ENCODE measurements at regions not wholly inside any gene's neighbourhood (a gene's known extent, or its start where the extent isn't known, plus 50 kb on each side); places are given as distances from the start of the nearest gene placed in this dataset.

GRCh38 chr12:24270464-24270863 is 321.0 kb upstream of the SOX5 start:
- peaks cover 3% of the 10 kb centered on the region for H3K9me3 Mint-ChIP-seq (ENCODE audit: unreplicated experiment)
- no peak overlapping the region for H3K4me3 Mint-ChIP-seq (ENCODE audit: unreplicated experiment)
- H3K36me3 Mint-ChIP-seq (ENCODE audit: unreplicated experiment) = no peaks in the 10 kb centered on the region
- H3K4me1 Mint-ChIP-seq (ENCODE audit: unreplicated experiment) = no peaks in the 10 kb centered on the region
- no peaks in the 10 kb centered on the region for H3K27me3 Mint-ChIP-seq (ENCODE audit: unreplicated experiment)
- DNase-seq (ENCODE audit: extremely low spot score, unreplicated experiment) = no peak
- TF ChIP-seq, protein P1, sequence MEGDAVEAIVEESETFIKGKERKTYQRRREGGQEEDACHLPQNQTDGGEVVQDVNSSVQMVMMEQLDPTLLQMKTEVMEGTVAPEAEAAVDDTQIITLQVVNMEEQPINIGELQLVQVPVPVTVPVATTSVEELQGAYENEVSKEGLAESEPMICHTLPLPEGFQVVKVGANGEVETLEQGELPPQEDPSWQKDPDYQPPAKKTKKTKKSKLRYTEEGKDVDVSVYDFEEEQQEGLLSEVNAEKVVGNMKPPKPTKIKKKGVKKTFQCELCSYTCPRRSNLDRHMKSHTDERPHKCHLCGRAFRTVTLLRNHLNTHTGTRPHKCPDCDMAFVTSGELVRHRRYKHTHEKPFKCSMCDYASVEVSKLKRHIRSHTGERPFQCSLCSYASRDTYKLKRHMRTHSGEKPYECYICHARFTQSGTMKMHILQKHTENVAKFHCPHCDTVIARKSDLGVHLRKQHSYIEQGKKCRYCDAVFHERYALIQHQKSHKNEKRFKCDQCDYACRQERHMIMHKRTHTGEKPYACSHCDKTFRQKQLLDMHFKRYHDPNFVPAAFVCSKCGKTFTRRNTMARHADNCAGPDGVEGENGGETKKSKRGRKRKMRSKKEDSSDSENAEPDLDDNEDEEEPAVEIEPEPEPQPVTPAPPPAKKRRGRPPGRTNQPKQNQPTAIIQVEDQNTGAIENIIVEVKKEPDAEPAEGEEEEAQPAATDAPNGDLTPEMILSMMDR (IDR thresholded peaks at IDR 0.05) = no peak
- H3K27ac Mint-ChIP-seq (ENCODE audit: unreplicated experiment) = no peak overlapping the region

- TF ChIP-seq, protein P1 (IDR thresholded peaks at IDR 0.05) = peak; percentile 24
- Mint-ChIP-seq H3K4me3 (ENCODE audit: unreplicated experiment) (no peak overlapping the region), H3K36me3 (ENCODE audit: unreplicated experiment) (no peaks in the 10 kb centered on the region), H3K27me3 (ENCODE audit: unreplicated experiment) (no peaks in the 10 kb centered on the region), H3K9me3 (ENCODE audit: unreplicated experiment) (peaks cover 3% of the 10 kb centered on the region), H3K27ac (ENCODE audit: unreplicated experiment) (no peak overlapping the region), H3K4me1 (ENCODE audit: unreplicated experiment) (peaks cover 2% of the 10 kb centered on the region)
- no peak for DNase-seq (ENCODE audit: extremely low spot score, unreplicated experiment)
These were observed 319.3 kb upstream of the SOX5 start for GRCh38 chr12:24268663-24269186.

DNA sequence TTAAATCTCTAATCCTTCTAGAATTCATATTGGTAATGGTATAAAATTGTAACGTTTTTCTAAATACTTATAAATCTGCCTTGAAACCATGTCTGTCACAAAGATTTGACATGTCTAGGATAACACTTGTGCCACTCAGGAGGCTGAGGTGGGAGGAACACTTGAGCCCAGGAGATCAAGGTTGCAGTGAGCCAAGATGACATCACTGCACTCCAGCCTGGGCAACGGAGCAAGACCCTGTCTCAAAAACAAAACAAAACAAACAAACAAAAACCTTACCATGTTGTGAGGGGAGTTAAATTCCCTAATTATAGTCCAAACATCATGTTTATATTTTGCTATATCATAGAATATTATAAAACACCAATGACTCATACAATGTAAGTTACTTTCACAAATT is 317.5 kb upstream of the SOX5 start:
- H3K36me3 Mint-ChIP-seq (ENCODE audit: unreplicated experiment) = no peaks in the 10 kb centered on the region
- H3K9me3 Mint-ChIP-seq (ENCODE audit: unreplicated experiment) = peaks cover 3% of the 10 kb centered on the region
- peaks cover 3% of the 10 kb centered on the region for H3K4me1 Mint-ChIP-seq (ENCODE audit: unreplicated experiment)
- no peak for DNase-seq (ENCODE audit: extremely low spot score, unreplicated experiment)
- H3K27me3 Mint-ChIP-seq (ENCODE audit: unreplicated experiment) = no peaks in the 10 kb centered on the region
- H3K4me3 Mint-ChIP-seq (ENCODE audit: unreplicated experiment) = no peak overlapping the region
- TF ChIP-seq, protein P1 (IDR thresholded peaks at IDR 0.05) = no peak
- H3K27ac Mint-ChIP-seq (ENCODE audit: unreplicated experiment) = no peak overlapping the region

DNA sequence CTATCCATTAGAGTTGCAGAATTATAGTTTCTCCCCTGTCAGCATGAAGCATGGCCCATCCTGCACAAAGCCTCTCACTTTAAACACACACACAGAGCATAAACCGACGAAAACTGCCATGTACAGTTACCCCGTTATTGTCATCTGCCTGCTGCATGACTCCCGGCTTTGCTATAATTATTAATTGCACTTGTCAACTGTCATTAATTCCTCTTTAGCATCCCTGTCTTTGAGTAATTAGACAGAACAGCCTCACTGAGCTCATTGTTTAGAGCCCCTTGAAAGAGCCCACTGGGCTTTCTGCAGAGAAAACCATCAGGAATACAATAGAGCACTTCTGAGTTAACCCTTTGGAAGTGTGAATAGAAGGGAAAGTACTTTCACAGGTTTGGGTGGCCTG is 307.2 kb upstream of the SOX5 start:
- Mint-ChIP-seq H3K27ac (ENCODE audit: unreplicated experiment) (no peak overlapping the region), H3K4me1 (ENCODE audit: unreplicated experiment) (no peaks in the 10 kb centered on the region), H3K27me3 (ENCODE audit: unreplicated experiment) (peaks cover 5% of the 10 kb centered on the region), H3K9me3 (ENCODE audit: unreplicated experiment) (peaks cover 8% of the 10 kb centered on the region), H3K4me3 (ENCODE audit: unreplicated experiment) (no peak overlapping the region), H3K36me3 (ENCODE audit: unreplicated experiment) (peaks cover 2% of the 10 kb centered on the region)
- TF ChIP-seq, protein P1 (IDR thresholded peaks at IDR 0.05) = no peak
- no peak for DNase-seq (ENCODE audit: extremely low spot score, unreplicated experiment)

DNA sequence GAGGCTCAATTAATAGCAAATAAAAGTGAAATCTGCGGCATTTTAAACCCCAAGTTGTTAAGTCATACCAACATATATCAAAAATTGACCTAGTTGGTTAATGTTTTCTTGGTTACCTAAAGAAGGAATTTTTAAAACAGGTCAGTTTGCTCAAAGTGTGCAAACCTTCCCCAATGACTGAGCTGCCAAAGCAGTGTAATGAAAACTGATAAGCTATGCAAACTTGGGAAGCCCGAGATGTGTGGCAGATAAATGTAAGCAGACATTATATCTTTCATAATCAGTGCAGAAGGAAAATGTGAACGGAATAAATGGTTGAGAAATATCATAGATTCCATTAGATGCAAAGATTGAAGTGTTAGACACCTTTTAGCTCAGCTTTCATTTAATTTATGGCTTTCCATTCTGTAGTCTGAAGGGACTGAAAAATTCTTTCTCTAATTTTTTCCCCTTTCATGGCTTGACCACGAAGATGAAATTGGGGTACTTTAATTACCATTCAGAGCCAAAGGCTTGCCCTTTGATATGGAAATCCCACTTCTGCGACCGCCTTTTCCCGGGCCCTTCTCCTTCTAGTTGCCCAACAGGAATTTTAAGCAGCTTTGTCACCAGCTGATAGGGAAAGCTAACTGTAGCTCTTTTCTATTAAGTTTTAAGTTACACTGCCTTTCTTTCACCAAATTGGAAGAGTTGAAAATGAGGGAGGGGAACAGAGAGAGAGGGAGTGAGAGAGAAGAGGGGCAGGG is 306.6 kb upstream of the SOX5 start:
- no peak overlapping the region for H3K4me3 Mint-ChIP-seq (ENCODE audit: unreplicated experiment)
- no peak for DNase-seq (ENCODE audit: extremely low spot score, unreplicated experiment)
- H3K4me1 Mint-ChIP-seq (ENCODE audit: unreplicated experiment) = no peaks in the 10 kb centered on the region
- TF ChIP-seq, protein P1 (IDR thresholded peaks at IDR 0.05) = no peak
- no peak overlapping the region for H3K27ac Mint-ChIP-seq (ENCODE audit: unreplicated experiment)
- H3K9me3 Mint-ChIP-seq (ENCODE audit: unreplicated experiment) = peaks cover 8% of the 10 kb centered on the region
- H3K27me3 Mint-ChIP-seq (ENCODE audit: unreplicated experiment) = peaks cover 5% of the 10 kb centered on the region
- H3K36me3 Mint-ChIP-seq (ENCODE audit: unreplicated experiment) = peaks cover 2% of the 10 kb centered on the region
